ENCODE measurements at regions not wholly inside any gene's neighbourhood (a gene's known extent, or its start where the extent isn't known, plus 50 kb on each side); places are given as distances from the start of the nearest gene placed in this dataset.
"Not testable (repeated sequence)": the region's sequence is repeated elsewhere in the genome, so short reads cannot be mapped to it uniquely, and the experiment has no call there.

GRCh38 chr3:95810462-95810861 is 1003.9 kb upstream of the EPHA6 start:
- TF ChIP-seq, protein P1, sequence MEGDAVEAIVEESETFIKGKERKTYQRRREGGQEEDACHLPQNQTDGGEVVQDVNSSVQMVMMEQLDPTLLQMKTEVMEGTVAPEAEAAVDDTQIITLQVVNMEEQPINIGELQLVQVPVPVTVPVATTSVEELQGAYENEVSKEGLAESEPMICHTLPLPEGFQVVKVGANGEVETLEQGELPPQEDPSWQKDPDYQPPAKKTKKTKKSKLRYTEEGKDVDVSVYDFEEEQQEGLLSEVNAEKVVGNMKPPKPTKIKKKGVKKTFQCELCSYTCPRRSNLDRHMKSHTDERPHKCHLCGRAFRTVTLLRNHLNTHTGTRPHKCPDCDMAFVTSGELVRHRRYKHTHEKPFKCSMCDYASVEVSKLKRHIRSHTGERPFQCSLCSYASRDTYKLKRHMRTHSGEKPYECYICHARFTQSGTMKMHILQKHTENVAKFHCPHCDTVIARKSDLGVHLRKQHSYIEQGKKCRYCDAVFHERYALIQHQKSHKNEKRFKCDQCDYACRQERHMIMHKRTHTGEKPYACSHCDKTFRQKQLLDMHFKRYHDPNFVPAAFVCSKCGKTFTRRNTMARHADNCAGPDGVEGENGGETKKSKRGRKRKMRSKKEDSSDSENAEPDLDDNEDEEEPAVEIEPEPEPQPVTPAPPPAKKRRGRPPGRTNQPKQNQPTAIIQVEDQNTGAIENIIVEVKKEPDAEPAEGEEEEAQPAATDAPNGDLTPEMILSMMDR (IDR thresholded peaks at IDR 0.05; ENCODE audit: control extremely low read depth, extremely low read depth, low read depth, missing control alignments) = no peak
- POLR2A ChIA-PET = no interaction called here
- CTCF ChIA-PET = no interaction called here
- DNase-seq (ENCODE audit: extremely low spot score) = no peak

DNA sequence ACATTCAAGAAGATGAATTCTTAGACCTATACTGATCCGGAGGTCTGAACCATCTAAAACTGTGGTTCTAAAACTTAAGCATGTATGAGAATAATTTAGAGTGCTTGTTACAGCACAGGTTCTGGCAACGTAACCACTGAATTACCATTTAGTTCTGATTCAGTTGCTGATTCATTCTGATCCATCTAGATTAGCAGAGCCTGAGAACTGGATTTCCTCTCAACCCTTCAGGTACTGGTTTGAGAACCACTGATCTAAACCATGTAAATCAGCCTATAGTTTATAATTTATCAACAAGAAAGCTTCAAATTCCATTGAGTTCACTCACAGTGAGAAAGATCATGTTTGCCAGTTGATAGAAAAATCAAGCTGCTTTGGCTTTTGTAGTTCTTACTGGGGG is 1001.1 kb upstream of the EPHA6 start:
- CTCF ChIA-PET = no interaction called here
- TF ChIP-seq, protein P1 (IDR thresholded peaks at IDR 0.05; ENCODE audit: control extremely low read depth, extremely low read depth, low read depth, missing control alignments) = no peak

DNA sequence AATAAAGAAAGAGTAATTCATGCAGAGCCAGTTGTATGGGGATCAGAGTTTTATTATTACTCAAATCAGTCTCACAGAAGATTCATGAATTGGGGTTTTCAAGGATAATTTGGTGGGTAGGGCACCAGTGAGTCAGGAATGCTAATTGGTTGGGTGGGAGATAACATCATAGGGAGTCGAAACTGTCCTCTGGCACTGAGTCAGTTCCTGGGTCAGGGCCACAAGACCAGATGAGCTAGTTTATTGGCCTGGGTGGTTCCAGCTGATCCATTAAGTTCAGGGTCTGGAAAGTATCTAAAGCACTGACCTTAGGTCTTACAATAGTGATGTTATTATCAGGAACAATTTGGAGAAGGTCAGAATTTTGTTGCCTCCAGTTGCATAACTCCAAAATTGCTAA is 998.6 kb upstream of the EPHA6 start:
- ChIA-PET POLR2A (no interaction called here), CTCF (no interaction called here)
- no peak for DNase-seq (ENCODE audit: extremely low spot score)
- TF ChIP-seq, protein P1 (IDR thresholded peaks at IDR 0.05; ENCODE audit: control extremely low read depth, extremely low read depth, low read depth, missing control alignments) = no peak

More for the DNA sequence above, 1001.1 kb upstream of the EPHA6 start:
- POLR2A ChIA-PET = no interaction called here
- no peak for DNase-seq (ENCODE audit: extremely low spot score)

- TF ChIP-seq, protein P1 (IDR thresholded peaks at IDR 0.05; ENCODE audit: control extremely low read depth, extremely low read depth, low read depth, missing control alignments) = no peak
- no peak for DNase-seq (ENCODE audit: extremely low spot score)
- CTCF ChIA-PET = no interaction called here
- POLR2A ChIA-PET = no interaction called here
Measured at GRCh38 chr3:95826419-95826818, 988.0 kb upstream of the EPHA6 start.

GRCh38 chr3:95832146-95832545 is 982.2 kb upstream of the EPHA6 start:
- no peak for DNase-seq (ENCODE audit: extremely low spot score)
- ChIA-PET POLR2A (no interaction called here), CTCF (no interaction called here)
- TF ChIP-seq, protein P1 (IDR thresholded peaks at IDR 0.05; ENCODE audit: control extremely low read depth, extremely low read depth, low read depth, missing control alignments) = no peak

DNA sequence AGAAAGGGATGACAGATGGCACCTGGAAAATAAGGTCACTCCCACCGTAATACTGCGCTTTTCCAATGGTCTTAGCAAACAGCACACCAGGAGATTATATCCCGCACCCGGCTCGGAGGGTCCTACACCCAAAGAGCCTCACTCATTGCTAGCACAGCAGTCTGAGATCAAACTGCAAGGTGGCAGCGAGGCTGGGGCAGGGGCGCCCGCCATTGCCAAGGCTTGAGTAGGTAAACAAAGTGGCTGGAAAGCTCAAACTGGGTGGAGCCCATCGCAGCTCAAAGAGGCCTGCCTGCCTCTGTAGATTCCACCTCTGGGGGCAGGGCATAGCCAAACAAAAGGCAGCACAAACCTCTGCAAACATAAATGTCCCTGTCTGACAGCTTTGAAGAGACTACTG is 953.8 kb upstream of the EPHA6 start:
- CTCF ChIA-PET; POLR2A ChIA-PET; DNase-seq (ENCODE audit: extremely low spot score): not testable (repeated sequence)

GRCh38 chr3:95883801-95884200 is 930.6 kb upstream of the EPHA6 start:
- TF ChIP-seq, protein P1 (IDR thresholded peaks at IDR 0.05; ENCODE audit: control extremely low read depth, extremely low read depth, low read depth, missing control alignments) = no peak
- ChIA-PET CTCF (no interaction called here), POLR2A (no interaction called here)
- DNase-seq (ENCODE audit: extremely low spot score) = no peak

Measured in GM10248 (cell line).